ENCODE measurements at regions not wholly inside any gene's neighbourhood (a gene's known extent, or its start where the extent isn't known, plus 50 kb on each side); places are given as distances from the start of the nearest gene placed in this dataset.

GRCh38 chr4:84366907-84367306 is 132.2 kb downstream of the NKX6-1 start:
- TF ChIP-seq CTCF (IDR thresholded peaks at IDR 0.05; ENCODE audit: low read depth, low read length), result no peak
- in situ Hi-C loops (cut with HindIII; ENCODE audit: low sequenced_read_pairs), result no loop called here
- no peak for DNase-seq (ENCODE audit: low read depth, low spot score)
- no peak overlapping the region for H3K4me3 ChIP-seq (ENCODE audit: low read depth, low read length)

GRCh38 chr4:84366161-84366560 is 132.9 kb downstream of the NKX6-1 start:
- no peak for TF ChIP-seq CTCF (IDR thresholded peaks at IDR 0.05; ENCODE audit: low read depth, low read length)
- no peak for DNase-seq (ENCODE audit: low read depth, low spot score)
- in situ Hi-C loops (cut with HindIII; ENCODE audit: low sequenced_read_pairs), result no loop called here

GRCh38 chr4:84362896-84363655 is 136.0 kb downstream of the NKX6-1 start:
- TF ChIP-seq CTCF (IDR thresholded peaks at IDR 0.05; ENCODE audit: low read depth, low read length), result no peak
- DNase-seq (ENCODE audit: low read depth, low spot score), result no peak
- H3K4me3 ChIP-seq (ENCODE audit: low read depth, low read length), result no peak overlapping the region
- in situ Hi-C loops (cut with HindIII; ENCODE audit: low sequenced_read_pairs), result no loop called here

More at GRCh38 chr4:84366161-84366560, 132.9 kb downstream of the NKX6-1 start:
- H3K4me3 ChIP-seq (ENCODE audit: low read depth, low read length), result no peak overlapping the region

- DNase-seq (ENCODE audit: low read depth, low spot score), result no peak
- H3K4me3 ChIP-seq (ENCODE audit: low read depth, low read length), result no peak overlapping the region
- no peak for TF ChIP-seq CTCF (IDR thresholded peaks at IDR 0.05; ENCODE audit: low read depth, low read length)
- in situ Hi-C loops (cut with HindIII; ENCODE audit: low sequenced_read_pairs), result no loop called here
These were observed 156.9 kb downstream of the NKX6-1 start for GRCh38 chr4:84342161-84342560.

GRCh38 chr4:84341559-84341958 is 157.5 kb downstream of the NKX6-1 start:
- no peak for TF ChIP-seq CTCF (IDR thresholded peaks at IDR 0.05; ENCODE audit: low read depth, low read length)
- no peak overlapping the region for H3K4me3 ChIP-seq (ENCODE audit: low read depth, low read length)
- no peak for DNase-seq (ENCODE audit: low read depth, low spot score)
- in situ Hi-C loops (cut with HindIII; ENCODE audit: low sequenced_read_pairs), result no loop called here

- in situ Hi-C loops (cut with HindIII; ENCODE audit: low sequenced_read_pairs), result no loop called here
- no peak overlapping the region for H3K4me3 ChIP-seq (ENCODE audit: low read depth, low read length)
- TF ChIP-seq CTCF (IDR thresholded peaks at IDR 0.05; ENCODE audit: low read depth, low read length), result no peak
- DNase-seq (ENCODE audit: low read depth, low spot score), result no peak
These were observed 160.7 kb downstream of the NKX6-1 start for GRCh38 chr4:84338367-84338766.
